LNCaP clone FGC (cell line): ENCODE measurements at regions not wholly inside any gene's neighbourhood (a gene's known extent, or its start where the extent isn't known, plus 50 kb on each side); places are given as distances from the start of the nearest gene placed in this dataset.

Experiments
- DNase-seq: peaks from one replicate; pipeline ENCODE4 v3.0.0-alpha.2; 2011; ENCODE audit warnings: low read depth
- H3K4me3 ChIP-seq: 2 replicates; pipeline ENCODE4 v1.5.1; 2011; ENCODE audit warnings: mild to moderate bottlenecking, low read depth, low read length, control low read depth
- TF ChIP-seq, protein P1 (sequence below): IDR thresholded peaks from 2 replicates; pipeline ENCODE4 v1.5.1; 2012; ENCODE audit warnings: mild to moderate bottlenecking; ENCODE audit not compliant: control insufficient read depth, insufficient read depth; ENCODE audit errors: extremely low read depth

DNA sequence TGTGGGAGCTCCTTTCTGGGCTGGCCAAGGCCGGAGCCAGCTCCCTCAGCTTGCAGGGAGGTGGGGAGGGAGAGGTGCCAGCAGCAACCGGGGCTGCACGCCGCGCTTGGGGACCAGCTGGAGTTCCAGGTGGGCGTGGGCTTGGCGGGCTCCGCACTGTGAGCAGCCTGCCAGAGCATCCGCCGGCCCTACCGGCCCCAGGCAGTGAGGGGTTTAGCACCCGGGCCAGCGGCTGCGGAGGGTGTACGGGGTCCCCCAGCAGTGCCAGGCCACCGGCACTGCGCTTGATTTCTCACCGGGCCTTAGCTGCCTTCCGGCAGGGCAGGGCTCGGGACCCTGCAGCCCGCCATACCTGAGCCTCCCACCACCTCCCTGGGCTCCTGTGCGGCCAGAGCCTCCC lies 651.0 kb upstream of the ARPP21 start:
- H3K4me3 ChIP-seq, result no peak overlapping the region
- TF ChIP-seq, protein P1, sequence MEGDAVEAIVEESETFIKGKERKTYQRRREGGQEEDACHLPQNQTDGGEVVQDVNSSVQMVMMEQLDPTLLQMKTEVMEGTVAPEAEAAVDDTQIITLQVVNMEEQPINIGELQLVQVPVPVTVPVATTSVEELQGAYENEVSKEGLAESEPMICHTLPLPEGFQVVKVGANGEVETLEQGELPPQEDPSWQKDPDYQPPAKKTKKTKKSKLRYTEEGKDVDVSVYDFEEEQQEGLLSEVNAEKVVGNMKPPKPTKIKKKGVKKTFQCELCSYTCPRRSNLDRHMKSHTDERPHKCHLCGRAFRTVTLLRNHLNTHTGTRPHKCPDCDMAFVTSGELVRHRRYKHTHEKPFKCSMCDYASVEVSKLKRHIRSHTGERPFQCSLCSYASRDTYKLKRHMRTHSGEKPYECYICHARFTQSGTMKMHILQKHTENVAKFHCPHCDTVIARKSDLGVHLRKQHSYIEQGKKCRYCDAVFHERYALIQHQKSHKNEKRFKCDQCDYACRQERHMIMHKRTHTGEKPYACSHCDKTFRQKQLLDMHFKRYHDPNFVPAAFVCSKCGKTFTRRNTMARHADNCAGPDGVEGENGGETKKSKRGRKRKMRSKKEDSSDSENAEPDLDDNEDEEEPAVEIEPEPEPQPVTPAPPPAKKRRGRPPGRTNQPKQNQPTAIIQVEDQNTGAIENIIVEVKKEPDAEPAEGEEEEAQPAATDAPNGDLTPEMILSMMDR, result no peak
- DNase-seq, result no peak

DNA sequence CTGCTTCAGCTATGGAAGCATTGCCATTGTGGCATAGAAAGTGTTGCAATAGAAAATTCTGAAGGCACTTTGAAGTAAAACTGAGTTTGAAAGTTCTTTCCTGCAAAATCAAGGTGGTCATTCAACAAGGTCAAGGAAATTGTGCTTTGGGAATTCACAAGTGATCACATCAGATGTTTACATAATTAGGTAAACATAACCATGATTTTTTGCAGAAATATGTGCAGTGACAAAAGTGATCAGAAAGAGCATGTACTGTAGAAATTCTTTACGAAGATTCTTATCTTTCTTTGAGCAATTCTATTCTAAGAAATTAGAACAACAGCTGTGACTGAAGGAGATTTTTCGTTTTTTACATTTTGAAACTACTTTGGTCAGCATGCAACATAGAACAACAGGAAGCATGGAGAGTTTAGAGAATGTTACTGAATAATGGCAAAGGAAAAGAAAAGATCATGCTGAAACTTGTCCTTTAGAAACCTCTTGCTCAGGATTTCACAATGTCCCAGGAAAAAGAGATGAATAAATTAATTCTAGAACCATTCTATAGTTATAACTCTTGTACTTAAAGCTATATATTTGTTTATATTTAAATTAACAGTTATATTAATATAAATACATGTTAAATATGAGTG lies 643.4 kb upstream of the ARPP21 start:
- DNase-seq, result no peak
- H3K4me3 ChIP-seq, result no peak overlapping the region
- TF ChIP-seq, protein P1, result no peak

DNA sequence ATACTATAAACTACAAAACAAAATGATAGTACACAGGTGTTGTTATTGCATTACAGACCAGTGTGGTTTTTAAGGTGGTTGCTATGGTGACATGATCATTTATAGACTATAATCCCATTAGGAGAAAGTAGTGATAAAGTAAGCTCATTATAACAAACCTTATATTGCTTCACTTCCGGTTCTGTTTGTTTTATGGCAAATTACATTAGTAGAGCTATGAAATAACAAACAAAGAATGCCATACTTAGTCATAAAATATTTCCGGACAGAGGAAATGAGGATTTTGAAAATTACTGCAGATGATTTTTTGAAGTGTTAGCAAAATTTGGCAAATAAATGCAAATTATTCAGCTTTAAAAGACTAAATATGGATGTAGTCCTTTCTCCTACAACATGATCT lies 640.4 kb upstream of the ARPP21 start:
- H3K4me3 ChIP-seq, result no peak overlapping the region
- TF ChIP-seq, protein P1, result no peak
- DNase-seq, result no peak

DNA sequence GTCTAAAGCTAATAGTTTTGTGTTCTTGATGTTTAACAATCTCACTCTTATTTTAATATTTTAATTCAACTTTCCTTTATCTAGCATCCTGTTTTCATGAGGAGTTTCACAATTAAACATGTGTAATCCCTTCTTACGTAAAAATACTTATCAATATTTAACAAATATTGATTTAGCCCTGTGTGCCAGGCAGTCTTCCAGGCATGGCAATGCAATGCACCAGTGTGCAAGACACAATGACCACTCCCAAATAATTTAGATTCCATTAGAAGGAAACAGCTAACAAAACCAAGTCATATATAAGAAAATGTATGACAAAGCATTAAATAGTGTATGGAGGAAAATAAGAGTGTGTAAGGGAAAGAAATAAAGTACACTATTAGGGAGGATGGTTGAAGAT lies 627.1 kb upstream of the ARPP21 start:
- TF ChIP-seq, protein P1, result no peak
- no peak for DNase-seq
- no peak overlapping the region for H3K4me3 ChIP-seq

DNA sequence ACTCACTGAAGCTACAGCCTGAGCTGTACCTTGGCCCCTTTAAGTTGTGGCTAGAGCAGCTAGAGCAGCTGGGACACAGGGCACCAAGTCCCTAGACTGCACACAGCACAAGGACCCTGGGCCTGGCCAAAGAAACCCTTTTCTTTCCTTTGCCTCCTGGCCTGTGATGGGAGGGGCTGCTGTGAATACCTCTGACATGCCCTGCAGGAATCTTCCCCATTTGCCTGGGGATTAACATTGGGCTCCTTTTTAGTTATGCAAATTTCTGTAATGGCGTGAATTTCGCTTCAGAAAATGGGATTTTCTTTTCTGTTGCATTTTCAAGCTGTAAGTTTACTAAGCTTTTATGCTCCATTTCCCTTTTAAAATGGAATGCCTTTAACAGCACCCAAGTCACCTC lies 611.2 kb upstream of the ARPP21 start:
- DNase-seq, result no peak
- TF ChIP-seq, protein P1, result no peak
- H3K4me3 ChIP-seq, result no peak overlapping the region

DNA sequence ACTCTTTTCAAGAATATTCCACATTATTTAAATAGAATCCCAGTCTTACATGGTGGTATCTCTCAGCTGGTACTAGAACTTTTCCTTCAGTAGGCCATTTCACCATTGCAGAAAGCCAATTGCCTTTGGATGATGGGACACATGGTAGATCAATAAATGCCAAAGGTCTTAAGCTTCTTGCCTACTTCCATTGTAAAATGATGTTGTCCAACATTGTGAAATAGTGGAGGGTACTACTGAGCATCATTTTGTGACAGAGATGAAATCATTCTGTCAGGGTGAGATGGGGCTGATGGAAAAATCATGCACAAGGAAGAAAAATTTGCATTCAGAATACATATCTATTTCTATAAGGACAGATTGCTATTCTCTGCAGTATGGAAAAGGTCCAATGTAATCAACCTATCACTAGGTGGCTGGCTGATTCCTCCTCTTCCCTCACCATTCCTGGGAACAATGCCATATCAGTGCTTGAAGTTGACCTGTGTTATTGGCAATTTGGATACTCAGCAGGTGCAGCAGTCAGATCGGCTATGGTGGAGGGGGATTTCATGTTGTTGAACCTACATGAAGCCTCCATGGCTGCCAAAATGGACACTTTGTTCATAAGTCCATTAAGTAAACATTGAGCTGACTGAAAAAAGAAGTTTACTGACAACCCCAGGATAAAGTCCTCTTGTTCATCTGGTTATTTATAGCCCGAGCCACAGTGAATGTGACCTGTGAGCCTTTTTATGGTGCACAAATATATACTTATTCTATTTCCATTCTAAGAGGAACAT lies 596.9 kb upstream of the ARPP21 start:
- peak; percentile 91 for DNase-seq
- TF ChIP-seq, protein P1, result no peak
- no peak overlapping the region for H3K4me3 ChIP-seq
